GM21515 (cell line): ENCODE measurements at regions not wholly inside any gene's neighbourhood (a gene's known extent, or its start where the extent isn't known, plus 50 kb on each side); places are given as distances from the start of the nearest gene placed in this dataset.
"Not testable (repeated sequence)": the region's sequence is repeated elsewhere in the genome, so short reads cannot be mapped to it uniquely, and the experiment has no call there.

Experiments
- ATAC-seq: cut with Tn5 transposase; IDR thresholded peaks from one replicate; pipeline ENCODE4 v1.9.1; 2021; ENCODE audit not compliant: unreplicated experiment

DNA sequence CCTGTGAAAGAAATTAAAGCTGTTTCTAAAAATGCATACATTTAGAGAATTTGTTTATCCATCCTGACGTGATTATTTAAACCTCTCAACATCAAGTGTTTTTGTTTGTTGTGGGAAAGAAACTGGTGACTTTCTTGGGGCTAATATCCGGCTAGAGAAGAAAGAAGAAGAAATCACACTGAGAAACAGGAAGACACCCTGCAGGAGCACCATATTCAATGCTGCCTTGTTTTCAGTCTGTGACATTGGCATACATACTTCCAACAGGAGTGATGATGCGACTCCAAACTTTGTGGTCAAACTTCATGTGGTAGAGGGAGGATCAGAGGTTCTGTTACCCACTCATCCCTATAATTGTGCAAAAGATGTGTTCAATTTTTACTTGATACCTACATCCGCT lies 997.6 kb upstream of the CITED2 start:
- ATAC-seq: no peak

DNA sequence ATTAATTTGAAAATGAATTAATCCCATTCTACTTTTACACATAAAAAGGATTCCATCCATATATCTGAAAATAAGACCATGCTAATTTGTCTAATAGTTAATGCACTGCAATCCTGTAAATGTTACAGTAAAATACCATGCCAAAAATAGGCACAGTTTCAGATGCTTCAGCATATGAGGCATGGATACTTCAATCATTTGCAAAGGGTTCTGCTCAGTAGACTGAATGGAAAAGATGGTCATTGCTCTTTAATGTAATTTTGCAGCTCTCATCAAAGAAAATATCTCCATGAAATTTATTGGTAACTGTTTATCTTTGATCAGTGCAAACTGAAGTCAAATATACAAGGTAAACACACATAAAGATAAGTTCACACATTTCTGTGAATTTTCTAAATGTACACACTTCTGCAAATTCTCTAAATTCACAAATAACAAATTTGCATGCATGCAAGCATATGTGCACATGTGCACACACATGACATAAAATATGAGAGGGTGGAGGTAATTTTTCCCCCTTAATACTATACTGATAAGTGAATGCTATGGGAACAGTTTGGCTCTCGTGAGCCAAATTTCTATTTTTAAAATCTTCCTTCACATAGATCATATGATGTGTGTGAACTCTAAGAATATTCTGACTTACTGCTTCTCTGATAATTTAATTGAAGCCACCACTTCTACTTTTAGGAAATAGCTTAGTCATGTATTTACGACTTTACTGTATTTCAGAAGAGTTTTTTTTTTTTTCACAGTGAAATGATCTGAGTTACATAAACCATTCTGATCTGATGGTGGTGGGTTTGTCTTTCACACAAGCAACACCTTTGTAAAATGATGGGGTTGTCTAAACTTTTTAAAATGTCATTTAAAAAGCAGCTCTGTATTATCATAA lies 996.8 kb upstream of the CITED2 start:
- no peak for ATAC-seq

DNA sequence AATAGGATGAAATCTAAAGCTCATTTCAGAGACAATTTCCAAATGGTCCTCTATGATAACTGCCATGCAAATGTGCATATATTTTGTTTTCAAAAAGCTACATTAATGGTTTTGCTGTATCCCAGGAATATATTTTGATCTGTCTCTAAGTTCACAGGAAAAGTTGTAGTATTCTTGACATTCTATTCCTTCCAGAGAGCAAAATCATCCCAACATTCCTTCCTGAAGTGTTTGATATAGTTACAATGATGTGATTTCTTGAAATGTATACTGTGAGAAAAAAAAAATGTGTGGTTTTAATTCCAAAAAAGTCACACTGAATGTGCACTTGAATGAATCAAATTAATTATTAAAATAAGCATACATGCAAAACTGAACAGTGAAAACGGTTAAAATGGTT lies 996.0 kb upstream of the CITED2 start:
- no peak for ATAC-seq

DNA sequence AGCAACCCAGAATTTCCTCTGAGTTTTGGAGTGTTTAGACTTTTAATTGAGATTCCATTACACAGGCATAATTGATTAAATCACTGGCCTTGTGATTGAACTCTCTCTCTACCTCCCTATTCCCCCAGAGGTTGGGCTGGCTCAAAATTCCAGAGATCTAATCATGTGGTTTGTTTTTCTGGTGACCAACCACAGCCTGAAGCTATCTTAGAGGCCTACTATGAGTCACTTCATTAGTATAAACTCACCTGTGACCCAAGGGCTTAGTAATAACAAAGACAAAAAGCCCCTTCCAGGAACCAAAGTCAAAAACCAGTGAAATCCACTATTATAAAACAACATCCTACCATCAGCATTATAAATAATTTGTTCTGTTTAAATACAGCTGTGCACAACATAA lies 992.5 kb upstream of the CITED2 start:
- ATAC-seq: no peak

DNA sequence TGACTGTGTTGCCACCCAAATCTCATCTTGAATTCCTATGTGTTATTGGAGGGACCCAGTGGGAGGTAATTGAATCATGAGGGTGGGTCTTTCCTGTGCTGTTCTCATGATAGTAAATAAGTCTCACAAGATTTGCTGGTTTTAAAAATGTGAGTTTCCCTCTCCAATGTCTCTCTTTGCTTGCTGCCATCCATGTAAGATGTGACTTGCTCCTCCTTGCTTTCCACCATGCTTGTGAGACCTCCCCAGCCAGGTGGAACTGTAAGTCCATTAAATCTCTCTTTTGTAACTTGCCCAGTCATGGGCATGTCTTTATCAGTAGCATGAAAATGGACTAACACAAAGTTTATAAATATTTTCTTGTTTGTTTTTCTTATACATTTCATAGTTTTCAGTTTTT lies 990.5 kb upstream of the CITED2 start:
- no peak for ATAC-seq

DNA sequence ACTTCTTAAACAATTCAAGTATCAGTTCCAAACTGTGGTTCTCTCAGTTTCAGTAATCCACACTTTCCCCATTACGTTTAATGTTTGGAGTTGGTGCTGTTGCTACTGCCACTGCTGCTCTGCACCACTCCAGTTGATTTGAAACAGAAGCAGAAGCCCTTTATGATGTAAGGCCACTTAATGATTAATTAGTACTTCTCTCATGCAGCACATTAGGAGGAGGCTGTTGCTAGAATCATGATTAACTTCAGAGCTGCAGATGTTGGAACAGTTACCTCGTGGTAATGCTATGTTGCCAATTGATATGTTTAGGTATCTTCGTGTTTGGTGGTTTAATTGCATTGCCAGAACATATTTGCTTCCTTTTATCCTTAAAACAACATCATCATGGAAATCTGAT lies 986.2 kb upstream of the CITED2 start:
- no peak for ATAC-seq

DNA sequence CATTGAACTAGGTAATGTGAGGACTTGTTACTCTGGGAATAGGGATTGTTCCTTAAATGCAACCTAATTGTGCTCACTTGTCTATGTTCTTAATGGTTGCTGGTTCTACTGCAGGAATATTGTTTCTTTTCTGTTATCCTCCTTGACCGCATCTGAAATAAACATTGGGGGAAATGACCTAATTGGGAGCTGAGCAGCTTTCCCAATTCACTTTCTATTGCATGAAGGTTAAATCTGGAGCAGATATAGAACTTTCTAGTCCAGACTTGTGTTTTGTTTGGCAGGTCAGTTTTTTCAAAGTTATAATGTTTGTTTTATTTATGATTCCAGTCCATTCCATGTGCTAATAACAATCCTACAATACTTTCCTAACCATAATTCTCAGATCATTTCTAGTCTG lies 981.0 kb upstream of the CITED2 start:
- no peak for ATAC-seq

DNA sequence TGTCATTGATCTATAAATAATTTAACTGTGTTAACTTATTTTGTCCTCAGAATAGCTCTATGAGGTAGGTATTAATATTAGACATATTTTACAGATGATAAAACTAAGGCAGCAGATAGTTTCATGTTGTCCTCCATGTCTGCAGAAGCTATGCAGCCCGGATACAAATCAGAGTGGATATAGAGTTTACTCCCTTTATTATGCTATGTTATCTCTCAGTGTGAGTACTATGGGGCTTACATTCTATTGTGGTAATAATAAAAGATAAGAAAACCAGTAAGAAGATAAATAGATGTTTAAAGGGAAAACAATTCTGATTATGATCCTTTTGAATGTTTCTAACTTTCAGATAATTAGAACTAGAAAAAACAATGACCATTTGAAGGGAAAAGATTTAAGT lies 979.8 kb upstream of the CITED2 start:
- ATAC-seq: no peak

DNA sequence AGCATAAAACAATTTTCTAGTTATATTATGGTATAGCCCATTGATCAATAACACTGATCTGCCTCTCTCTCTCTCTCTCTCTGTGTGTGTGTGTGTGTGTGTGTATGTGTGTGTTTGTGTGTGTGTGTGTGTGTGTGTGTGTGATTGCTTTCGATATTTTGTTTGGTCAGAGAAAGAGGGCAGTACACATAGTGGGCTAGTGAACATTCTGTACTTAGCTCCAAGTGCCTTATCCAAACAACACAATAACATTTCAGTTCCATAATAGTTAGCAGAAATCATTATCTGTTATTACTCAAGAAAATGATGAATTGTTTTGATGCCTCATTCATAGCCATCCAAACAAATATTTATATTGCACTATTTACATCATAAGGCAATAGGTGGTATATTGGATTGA lies 979.1 kb upstream of the CITED2 start:
- no peak for ATAC-seq

DNA sequence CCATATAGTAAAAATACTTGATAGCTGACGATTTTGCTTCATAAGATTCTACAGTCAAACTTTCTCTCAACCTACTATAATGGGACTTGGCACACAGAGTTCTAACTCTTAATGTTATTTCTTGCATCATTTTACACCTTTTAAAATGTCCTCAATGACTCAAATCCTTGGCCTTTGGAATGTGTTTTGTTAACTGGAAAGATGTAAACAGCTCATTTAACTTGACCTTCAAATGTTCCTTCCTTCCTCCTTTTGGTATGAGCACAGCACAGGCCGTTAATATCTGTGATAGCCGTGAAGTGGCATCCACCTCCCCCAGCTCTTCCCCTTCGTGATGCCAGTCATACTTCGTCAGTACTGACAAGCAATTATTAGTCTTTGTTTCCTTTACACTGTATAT lies 972.0 kb upstream of the CITED2 start:
- no peak for ATAC-seq

DNA sequence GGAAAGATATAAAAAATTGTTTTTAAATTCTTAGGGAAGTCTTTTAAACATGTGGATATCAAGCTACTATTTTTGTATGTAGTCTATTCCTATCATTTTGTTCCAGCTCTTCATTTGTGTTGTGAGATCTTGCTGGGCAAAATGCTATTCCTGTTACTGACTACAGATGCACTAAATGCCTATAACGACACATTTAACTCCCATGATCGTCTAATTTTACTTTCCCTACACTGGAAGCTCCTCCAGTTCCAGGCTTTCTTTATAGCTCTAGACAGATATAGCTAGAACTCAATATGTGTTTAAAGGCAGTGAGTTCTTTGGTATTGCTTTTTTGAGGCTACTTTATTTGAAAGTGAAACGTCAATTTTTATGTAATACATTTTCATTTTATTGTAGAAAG lies 971.5 kb upstream of the CITED2 start:
- ATAC-seq: no peak

DNA sequence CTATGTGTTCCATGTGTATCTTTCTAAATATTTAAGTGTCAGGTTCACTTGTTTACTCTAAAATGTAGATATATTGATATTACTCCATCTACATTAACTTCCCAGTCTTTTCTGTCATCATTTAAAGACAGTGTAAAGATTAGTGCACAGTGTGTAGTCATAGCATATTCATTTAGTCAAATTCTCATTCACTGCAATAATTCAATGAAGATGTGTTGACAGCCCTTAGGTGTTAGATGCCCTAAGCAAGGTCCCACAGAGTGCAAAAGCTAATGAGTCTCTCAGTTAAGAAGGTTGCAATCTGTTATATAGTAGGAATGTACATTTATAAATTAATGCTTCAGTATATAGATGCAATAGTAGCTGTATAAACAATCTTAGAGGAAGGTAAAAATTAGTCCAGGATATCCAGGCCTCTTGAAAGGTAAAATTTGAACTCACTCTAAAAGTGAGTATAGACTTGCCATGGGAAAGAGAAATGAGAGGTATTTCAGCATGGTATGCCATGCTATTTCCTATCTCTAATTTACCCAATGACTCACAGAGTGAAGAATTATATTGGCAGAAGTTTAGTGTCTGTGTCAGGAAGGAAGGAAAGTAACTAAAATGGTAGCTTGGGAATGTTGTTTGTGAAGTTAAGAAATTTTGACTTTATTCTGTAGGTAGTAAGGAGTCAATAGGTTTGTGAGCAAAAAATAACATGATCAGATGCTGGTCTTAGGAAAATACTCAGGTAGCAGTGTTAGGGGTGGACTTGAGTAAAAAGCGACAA lies 969.9 kb upstream of the CITED2 start:
- ATAC-seq: no peak

DNA sequence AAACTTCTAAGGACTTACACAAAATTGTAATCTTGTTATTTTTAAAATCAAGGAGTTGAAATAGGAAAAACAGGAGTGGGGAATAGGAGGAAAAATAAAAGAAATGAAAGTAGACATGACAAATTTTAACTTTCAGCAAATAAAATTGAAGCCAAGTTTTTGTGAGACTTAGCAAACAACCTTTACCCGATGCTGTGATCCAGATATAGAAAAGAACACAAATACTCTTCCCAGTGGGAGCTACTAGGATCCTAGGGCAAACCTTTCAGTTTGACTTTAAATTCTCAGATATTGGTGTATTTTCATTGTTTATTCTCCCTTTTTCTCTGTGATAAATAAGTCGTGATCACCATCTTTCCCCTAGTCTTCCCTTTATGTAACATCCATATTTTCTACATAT lies 968.7 kb upstream of the CITED2 start:
- ATAC-seq: no peak

DNA sequence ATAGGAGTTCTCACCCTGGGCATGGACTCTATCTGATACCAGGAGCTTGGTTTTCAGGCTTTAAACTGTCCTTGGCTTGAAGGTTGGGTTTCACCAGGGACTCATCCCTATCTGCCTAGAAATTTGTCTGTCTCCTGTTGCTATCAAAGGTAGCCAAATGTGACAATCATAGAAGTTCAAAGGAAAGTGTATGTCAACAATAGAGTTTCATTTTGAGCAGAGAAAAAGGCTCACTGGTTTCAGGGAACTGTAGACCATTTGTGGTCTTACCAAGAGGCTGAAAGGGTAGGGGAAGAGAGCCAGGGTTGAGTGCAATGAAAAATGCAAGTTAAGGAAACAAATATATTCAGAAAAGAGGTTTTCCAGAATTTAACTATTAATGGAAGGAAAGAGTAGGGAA lies 966.8 kb upstream of the CITED2 start:
- ATAC-seq: no peak

DNA sequence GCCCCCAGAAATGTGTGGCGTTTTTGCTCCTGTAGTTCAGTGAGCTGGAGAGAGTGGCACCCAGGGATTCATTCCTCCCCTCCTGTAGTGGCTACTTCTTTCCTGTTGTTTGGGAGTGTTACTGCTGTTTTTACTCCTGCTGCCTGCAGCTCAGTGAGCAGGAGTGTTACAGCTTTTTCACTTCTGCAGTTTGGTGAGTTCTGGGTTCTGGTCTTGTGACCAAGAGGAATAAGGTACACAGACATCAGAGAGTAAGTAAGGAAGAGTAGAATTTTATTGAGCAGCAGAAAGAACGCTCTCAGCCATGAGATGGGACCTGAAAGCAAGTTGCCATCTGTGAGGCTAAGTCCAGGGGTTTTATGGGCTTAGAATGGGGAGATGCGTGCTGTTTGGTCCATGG lies 966.3 kb upstream of the CITED2 start:
- no peak for ATAC-seq

DNA sequence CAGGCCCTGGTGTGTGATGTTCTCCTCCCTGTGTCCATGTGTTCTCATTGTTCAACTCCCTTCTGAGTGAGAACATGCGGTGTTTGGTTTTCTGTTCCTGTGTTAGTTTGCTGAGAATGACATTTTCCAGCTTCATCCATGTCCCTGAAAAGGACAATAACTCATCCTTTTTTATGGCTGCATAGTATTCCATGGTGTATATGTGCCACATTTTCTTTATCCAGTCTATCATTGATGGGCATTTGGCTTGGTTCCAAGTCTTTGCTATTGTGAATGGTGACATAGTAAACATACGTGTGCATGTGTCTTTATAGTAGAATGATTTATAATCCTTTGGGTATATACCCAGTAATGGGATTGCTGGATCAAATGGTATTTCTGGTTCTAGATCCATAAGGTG lies 964.6 kb upstream of the CITED2 start:
- ATAC-seq: not testable (repeated sequence)

DNA sequence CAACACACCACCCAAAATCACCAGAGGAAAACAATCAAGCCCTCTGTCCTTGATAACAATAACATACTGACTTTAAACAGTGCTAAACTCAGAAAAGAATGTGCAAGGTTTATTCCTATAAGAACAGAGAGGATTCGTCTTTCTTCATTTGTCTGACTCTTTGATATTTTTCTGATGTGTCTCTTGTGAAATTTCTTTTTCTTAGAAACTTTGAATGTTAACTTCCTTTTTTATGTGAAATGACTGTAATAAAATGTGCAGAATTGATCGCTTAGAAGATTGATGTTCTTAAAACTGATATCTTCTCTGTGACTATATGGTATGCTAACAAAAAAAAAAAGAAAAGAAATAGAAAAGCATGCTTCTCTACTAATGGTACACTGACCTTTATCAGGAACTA lies 947.4 kb upstream of the CITED2 start:
- no peak for ATAC-seq

DNA sequence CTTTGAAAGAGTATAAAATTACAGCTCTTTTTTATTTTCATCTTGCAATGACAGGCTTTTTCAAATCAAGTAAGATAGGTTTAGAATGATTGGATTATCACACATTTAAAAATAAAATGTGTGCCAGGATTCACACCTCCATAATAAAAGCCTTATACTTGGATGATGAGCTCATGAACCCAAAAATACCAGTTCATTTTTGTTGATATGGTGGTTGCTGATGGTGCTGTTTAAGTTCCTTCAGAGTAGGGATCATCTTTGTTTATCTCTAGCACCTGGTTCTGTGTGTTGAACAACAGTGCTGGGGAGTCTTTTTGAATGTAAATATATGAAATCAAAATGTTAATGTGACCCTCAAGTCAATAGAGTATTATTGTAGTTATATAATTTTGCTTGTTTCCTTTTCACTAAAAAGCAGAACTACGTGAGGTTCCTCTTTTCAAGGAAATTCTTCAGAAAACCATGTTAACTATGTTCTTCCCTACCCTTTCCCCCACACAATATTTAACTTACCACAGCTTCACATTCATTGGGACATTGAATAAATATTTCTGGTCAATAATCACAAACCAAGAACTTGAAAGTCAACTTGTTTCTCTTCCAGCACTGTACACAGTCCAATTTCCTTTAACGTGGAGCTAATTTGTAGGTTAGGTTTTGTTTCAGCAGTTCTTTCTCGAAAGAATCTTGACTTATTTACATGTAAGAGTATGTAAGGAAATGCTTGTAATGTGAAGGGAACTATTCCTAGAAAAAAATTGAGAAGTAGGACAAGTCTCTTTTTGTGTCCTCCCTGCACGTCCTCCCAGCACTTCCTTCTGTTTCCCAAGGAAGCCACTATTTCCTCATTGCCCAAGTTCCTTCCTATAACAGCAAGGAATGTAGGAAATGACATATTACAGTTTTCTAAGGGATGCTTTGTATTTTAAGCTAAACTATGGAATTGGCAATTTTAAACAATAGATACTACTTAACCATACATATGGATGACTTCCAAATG lies 945.9 kb upstream of the CITED2 start:
- ATAC-seq: no peak

DNA sequence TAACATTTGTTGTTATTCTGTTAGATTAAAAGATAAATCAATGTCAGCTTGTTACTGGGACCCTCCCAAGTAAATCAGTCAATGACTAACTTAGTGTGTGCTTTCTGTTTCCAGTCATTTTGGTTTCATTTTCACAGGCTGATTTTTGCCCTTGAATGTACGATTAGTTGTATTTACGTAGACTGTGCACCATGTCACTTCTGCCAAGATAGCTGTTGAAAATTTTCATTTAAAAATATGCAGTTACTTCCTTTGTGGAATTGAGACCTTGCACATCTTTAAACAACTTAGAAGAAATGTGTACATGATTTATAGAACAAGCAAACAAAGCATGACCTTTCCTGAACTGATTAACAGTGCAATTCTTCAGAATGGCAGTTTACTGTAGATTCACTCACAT lies 944.8 kb upstream of the CITED2 start:
- ATAC-seq: peak; percentile 83

DNA sequence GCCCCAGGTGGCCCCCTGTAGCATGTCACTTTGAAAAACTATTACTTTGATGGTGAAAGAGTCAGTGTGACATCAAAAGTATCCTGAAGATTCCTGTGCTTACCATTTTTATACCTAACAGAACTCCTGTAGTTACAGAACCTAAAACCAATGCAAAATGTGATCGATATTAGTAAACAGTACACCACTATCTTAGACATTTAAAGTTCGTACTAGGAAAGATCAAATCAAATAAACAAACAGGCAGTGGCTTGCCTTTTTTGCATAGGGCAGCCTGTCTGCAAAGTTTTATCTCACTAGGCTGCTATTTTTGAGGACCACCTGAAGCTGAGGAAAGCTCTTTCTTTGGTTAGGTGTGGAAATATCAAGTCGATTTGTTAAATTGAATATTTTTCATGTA lies 944.0 kb upstream of the CITED2 start:
- ATAC-seq: no peak

DNA sequence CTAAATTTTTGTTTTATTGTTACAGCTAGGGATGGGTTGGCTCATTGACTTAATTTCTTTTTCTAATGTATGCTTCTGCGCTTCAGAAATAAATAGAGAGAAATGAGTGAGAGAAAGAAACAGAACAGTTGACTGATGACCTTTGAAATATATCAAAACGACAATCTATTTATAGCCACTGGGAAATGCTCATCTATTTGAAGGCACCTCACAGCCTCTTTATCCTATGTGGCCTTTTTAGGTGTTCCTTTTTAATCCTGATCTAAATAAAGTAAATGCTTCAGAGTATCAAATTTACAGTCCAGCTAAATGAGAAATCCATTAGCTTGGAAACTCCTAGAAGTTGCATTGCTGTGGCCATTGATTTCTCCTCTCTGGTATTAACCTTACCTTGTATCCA lies 943.5 kb upstream of the CITED2 start:
- ATAC-seq: no peak
